Esophagus squamous epithelium (tissue), 4 donors: ENCODE measurements at regions not wholly inside any gene's neighbourhood (a gene's known extent, or its start where the extent isn't known, plus 50 kb on each side); places are given as distances from the start of the nearest gene placed in this dataset.

Experiments
- CTCF ChIP-seq, 6 experiments: fragments of 450-650 bp in 4 of 6; fragments of 200-600 bp in 2 of 6; sonication (generic) in 2 of 6; IDR thresholded peaks; one replicate each; pipeline ENCODE4 v1.5.1; 2016 to 2019; ENCODE audit warnings: antibody characterized with exemption in 6 of 6, mild to moderate bottlenecking in 4 of 6, moderate library complexity in 4 of 6
- POLR2A ChIP-seq, 4 donors: fragments of 450-650 bp; IDR thresholded peaks; one replicate each; pipeline ENCODE4 v1.6.1; 2017; ENCODE audit warnings: antibody characterized with exemption in 4 of 4, mild to moderate bottlenecking in 4 of 4, moderate library complexity in 3 of 4

GRCh38 chrX:40868868-40869267 lies 133.5 kb upstream of the MED14 start:
- no peak for TF ChIP-seq POLR2A (IDR thresholded peaks at IDR 0.05)
- no peak for TF ChIP-seq CTCF (IDR thresholded peaks at IDR 0.05)
